Hepatocyte (in vitro differentiated cells): ENCODE measurements at regions not wholly inside any gene's neighbourhood (a gene's known extent, or its start where the extent isn't known, plus 50 kb on each side); places are given as distances from the start of the nearest gene placed in this dataset.
"Not testable (repeated sequence)": the region's sequence is repeated elsewhere in the genome, so short reads cannot be mapped to it uniquely, and the experiment has no call there.

Experiments
- DNase-seq: peaks from one replicate; pipeline ENCODE4 v3.0.0-alpha.2; 2016; ENCODE audit warnings: low spot score
- H2AFZ ChIP-seq: fragments of 200-600 bp; sonication (generic); 2 replicates; pipeline ENCODE4 v1.6.0; 2016; ENCODE audit warnings: antibody characterized with exemption, mild to moderate bottlenecking
- H3K27ac ChIP-seq: fragments of 200-600 bp; sonication (generic); 2 replicates; pipeline ENCODE4 v1.5.1; 2016; ENCODE audit warnings: mild to moderate bottlenecking
- H3K27me3 ChIP-seq: fragments of 200-600 bp; sonication (generic); 2 replicates; pipeline ENCODE4 v1.6.1; 2016
- H3K36me3 ChIP-seq: fragments of 200-600 bp; sonication (generic); replicated peaks from 2 replicates; pipeline ENCODE4 v1.5.1; 2016; ENCODE audit warnings: low read depth; ENCODE audit not compliant: insufficient read depth
- H3K4me1 ChIP-seq: fragments of 200-600 bp; sonication (generic); 2 replicates; pipeline ENCODE4 v1.5.1; 2016; ENCODE audit warnings: mild to moderate bottlenecking, moderate library complexity; ENCODE audit not compliant: insufficient read depth
- H3K4me2 ChIP-seq: fragments of 200-600 bp; sonication (generic); 2 replicates; pipeline ENCODE4 v1.6.0; 2016
- H3K4me3 ChIP-seq: fragments of 200-600 bp; sonication (generic); 2 replicates; pipeline ENCODE4 v1.5.1; 2016; ENCODE audit warnings: mild to moderate bottlenecking
- H3K79me2 ChIP-seq: fragments of 200-600 bp; sonication (generic); 2 replicates; pipeline ENCODE4 v1.6.0; 2017; ENCODE audit warnings: mild to moderate bottlenecking
- H3K9me2 ChIP-seq: fragments of 200-600 bp; sonication (generic); replicated peaks from 2 replicates; pipeline ENCODE4 v1.6.0; 2017; ENCODE audit warnings: mild to moderate bottlenecking; ENCODE audit not compliant: insufficient read depth
- H3K9me3 ChIP-seq: fragments of 200-600 bp; sonication (generic); 2 replicates; pipeline ENCODE4 v1.5.1; 2016; ENCODE audit warnings: low read depth, mild to moderate bottlenecking
- H4K20me1 ChIP-seq: fragments of 200-600 bp; sonication (generic); 2 replicates; pipeline ENCODE4 v1.6.0; 2016; ENCODE audit warnings: mild to moderate bottlenecking; ENCODE audit not compliant: insufficient read depth, poor library complexity, severe bottlenecking
- EZH2 ChIP-seq: fragments of 200-600 bp; sonication (generic); IDR thresholded peaks from 2 replicates; pipeline ENCODE4 v1.6.1; 2016; ENCODE audit warnings: antibody characterized with exemption, mild to moderate bottlenecking, borderline replicate concordance
- EZH2phosphoT487 ChIP-seq: fragments of 200-600 bp; sonication (generic); IDR thresholded peaks from one replicate; pipeline ENCODE4 v1.6.1; 2018; ENCODE audit warnings: antibody characterized with exemption, mild to moderate bottlenecking, low read depth, moderate library complexity; ENCODE audit not compliant: unreplicated experiment, severe bottlenecking
- WGBS: methylation state at CpG from one replicate; pipeline ENCODE4 v1.1.6; 2016; ENCODE audit warnings: low lambda C conversion rate; ENCODE audit errors: missing lambda C conversion rate; 5-methylcytosine and 5-hydroxymethylcytosine counted together
- TF ChIP-seq, protein P1 (sequence below): fragments of 200-600 bp; sonication (generic); IDR thresholded peaks from 2 replicates; pipeline ENCODE4 v1.5.1; 2016; ENCODE audit warnings: antibody characterized with exemption, mild to moderate bottlenecking; ENCODE audit not compliant: poor library complexity

DNA sequence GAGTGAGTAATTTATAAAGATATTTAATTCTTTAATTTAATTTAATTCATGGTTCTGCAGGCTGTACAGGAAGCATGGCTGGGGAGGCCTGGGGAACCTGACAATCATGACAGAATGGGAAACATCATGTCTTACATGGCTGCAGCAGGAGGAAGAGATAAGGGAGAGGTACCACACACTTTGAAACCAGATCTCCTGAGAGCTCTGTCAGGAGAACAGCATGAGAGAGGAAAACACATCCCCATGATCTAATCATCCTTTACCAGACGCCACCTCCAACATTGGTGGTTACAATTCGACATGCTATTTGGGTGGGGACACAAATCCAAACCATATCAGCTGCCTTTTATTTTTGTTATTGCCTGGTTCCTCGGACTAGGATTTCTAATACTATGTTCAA lies 928.6 kb downstream of the TMEM121 start:
- no peaks in the 10 kb centered on the region for H3K27me3 ChIP-seq
- H3K27ac ChIP-seq = no peak overlapping the region
- H3K9me3 ChIP-seq = no peaks in the 10 kb centered on the region
- no peaks in the 10 kb centered on the region for H3K36me3 ChIP-seq
- 47% methylated on average over 3 of the region's 3 CpGs for WGBS
- H3K9me2 ChIP-seq = no peaks in the 10 kb centered on the region
- no peak overlapping the region for H3K4me3 ChIP-seq
- TF ChIP-seq, protein P1, sequence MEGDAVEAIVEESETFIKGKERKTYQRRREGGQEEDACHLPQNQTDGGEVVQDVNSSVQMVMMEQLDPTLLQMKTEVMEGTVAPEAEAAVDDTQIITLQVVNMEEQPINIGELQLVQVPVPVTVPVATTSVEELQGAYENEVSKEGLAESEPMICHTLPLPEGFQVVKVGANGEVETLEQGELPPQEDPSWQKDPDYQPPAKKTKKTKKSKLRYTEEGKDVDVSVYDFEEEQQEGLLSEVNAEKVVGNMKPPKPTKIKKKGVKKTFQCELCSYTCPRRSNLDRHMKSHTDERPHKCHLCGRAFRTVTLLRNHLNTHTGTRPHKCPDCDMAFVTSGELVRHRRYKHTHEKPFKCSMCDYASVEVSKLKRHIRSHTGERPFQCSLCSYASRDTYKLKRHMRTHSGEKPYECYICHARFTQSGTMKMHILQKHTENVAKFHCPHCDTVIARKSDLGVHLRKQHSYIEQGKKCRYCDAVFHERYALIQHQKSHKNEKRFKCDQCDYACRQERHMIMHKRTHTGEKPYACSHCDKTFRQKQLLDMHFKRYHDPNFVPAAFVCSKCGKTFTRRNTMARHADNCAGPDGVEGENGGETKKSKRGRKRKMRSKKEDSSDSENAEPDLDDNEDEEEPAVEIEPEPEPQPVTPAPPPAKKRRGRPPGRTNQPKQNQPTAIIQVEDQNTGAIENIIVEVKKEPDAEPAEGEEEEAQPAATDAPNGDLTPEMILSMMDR = no peak
- TF ChIP-seq EZH2 = no peak
- no peak for TF ChIP-seq EZH2phosphoT487
- no peaks in the 10 kb centered on the region for H3K79me2 ChIP-seq
- H3K4me1 ChIP-seq = no peaks in the 10 kb centered on the region
- no peak overlapping the region for H2AFZ ChIP-seq
- no peak for DNase-seq
- no peak overlapping the region for H3K4me2 ChIP-seq
- H4K20me1 ChIP-seq = no peaks in the 10 kb centered on the region

DNA sequence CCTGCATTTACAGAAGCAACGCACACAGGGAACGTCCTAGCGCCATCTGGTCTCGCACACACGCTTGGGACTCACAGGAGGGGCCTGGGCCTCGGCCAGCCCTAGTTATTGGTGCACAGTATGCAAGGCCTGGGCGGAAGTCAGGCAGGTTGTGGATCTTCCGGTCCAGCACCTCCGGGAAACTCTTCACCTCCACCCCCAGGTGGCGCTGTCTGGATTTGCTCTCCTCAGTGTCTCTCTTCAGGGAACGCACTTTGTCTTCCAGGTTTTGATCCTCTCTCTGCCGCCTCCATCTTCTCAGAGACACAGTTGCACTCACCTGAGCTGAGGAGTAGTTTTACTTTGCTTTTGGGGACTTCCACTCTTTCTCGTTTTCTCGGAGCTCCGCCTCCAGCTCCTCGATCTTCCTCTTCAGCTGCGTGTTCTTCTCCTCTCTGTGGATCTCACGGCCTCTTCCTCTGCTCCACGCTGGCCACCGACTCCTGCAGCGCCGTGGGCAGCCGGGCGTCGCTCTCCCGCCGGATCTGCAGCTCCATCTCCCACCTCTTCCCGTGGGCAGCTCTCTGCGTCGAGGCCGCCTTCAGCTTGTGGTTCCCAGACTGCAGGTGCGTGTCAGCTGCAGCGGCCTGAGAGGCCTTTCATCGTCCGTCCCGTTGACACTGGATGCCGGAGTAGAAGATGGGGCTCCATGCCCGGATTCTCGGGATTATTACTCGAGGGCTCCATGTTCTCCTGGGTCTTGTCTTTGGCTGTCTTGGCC lies 933.8 kb downstream of the TMEM121 start:
- Histone ChIP-seq H2AFZ (no peak overlapping the region), H3K9me3 (no peaks in the 10 kb centered on the region), H3K4me2 (no peak overlapping the region), H3K9me2 (no peaks in the 10 kb centered on the region), H3K4me1 (no peaks in the 10 kb centered on the region), H3K36me3 (no peaks in the 10 kb centered on the region), H3K79me2 (no peaks in the 10 kb centered on the region), H3K27me3 (no peaks in the 10 kb centered on the region), H3K4me3 (no peak overlapping the region), H4K20me1 (no peaks in the 10 kb centered on the region), H3K27ac (no peak overlapping the region)
- DNase-seq = no peak
- 89% methylated on average over 39 of the region's 40 CpGs for WGBS
- TF ChIP-seq EZH2 (no peak), EZH2phosphoT487 (no peak)
- TF ChIP-seq, protein P1 = no peak

DNA sequence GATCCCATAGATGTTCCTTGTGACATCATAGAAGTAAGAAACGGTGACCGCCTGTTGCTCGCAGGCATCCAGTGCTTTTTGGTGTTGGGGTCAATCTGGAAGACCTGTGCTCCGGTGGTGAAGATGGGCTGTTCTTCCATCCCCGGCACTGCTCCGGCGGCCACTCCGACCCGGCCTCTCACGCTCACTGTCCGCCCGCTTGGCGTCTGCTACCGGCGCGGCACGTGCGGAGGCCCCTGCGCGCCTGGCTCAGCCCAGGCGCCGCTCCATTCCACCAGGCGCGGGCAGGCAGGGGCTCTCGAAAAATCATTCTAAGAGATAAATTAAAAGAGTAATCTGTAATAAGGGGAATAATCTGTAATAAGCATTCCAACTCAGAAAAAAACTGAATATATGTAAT lies 934.5 kb downstream of the TMEM121 start:
- Histone ChIP-seq H3K4me1 (no peaks in the 10 kb centered on the region), H3K9me3 (no peaks in the 10 kb centered on the region), H3K27ac (no peak overlapping the region), H3K27me3 (no peaks in the 10 kb centered on the region), H3K4me2 (no peak overlapping the region), H3K9me2 (no peaks in the 10 kb centered on the region), H3K4me3 (no peak overlapping the region), H3K36me3 (no peaks in the 10 kb centered on the region), H3K79me2 (no peaks in the 10 kb centered on the region), H2AFZ (no peak overlapping the region), H4K20me1 (no peaks in the 10 kb centered on the region)
- WGBS = 95% methylated on average over 25 of the region's 25 CpGs
- TF ChIP-seq, protein P1 = no peak
- TF ChIP-seq EZH2phosphoT487 (no peak), EZH2 (no peak)
- no peak for DNase-seq

DNA sequence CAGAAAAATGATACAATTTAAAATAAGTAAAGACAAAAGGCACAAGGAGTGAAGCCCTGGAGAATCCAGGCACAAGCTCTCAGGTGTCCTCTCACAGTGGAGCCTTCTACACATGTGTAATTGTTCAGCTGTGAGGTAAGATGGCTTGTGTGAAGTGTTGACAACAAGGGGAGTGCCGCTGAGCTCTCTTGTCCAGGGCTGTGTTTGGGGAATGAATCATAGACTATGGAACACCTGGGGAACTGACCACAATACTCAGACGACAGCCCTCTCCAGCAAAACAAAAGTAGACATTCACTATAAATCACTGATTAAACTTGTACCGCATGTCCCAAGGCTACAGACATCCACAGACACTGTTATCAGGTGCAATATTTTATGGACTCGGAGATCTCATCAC lies 940.1 kb downstream of the TMEM121 start:
- H3K27me3 ChIP-seq, H4K20me1 ChIP-seq, H3K36me3 ChIP-seq, H3K4me2 ChIP-seq, H2AFZ ChIP-seq, H3K4me1 ChIP-seq, H3K4me3 ChIP-seq, DNase-seq, H3K9me3 ChIP-seq, H3K9me2 ChIP-seq, H3K79me2 ChIP-seq, H3K27ac ChIP-seq: not testable (repeated sequence)
- WGBS = 51% methylated on average over 4 of the region's 4 CpGs

DNA sequence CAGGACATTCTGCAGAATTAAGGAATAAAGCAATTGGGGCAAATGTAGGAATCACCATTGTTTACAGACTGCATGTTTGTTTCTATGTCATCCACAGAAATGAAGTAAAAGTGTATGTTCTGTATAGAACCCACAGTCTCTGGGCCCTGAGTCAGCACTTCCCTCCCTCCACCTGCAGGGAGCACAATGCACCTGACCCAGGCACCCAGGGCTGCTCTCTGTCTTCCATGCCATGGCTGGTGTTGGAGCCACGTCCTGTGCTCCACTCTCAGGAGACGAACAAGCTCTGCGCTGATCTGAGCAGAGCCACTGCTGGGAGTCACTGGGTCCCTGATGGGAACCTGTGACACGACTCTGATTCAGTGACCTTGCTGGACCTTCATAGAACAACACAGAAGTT lies 942.5 kb downstream of the TMEM121 start:
- H3K4me1 ChIP-seq, H2AFZ ChIP-seq, H3K4me2 ChIP-seq, H3K27ac ChIP-seq, H3K27me3 ChIP-seq, H3K36me3 ChIP-seq, DNase-seq, H3K4me3 ChIP-seq, H3K79me2 ChIP-seq, H3K9me2 ChIP-seq, H3K9me3 ChIP-seq, H4K20me1 ChIP-seq: not testable (repeated sequence)
- 59% methylated on average over 4 of the region's 4 CpGs for WGBS

DNA sequence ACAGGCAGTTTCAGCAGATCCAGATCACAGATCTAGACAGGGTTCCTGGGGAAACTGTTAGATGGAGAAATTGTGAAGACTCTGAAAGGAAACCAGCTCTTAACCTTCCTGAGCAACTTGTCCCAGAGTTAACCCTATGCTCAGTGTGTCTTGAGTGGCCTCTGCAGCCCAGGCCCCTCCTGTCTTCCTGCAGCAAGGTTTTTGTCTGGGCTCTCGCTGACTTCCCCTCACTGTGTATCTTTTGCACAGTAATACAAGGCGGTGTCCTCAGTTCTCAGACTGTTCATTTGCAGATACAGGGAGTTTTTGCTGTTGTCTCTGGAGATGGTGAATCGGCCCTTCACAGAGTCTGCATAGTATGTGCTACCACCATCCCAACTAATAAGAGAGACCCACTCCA lies 943.6 kb downstream of the TMEM121 start:
- not testable (repeated sequence) for H4K20me1 ChIP-seq, H3K9me2 ChIP-seq, H2AFZ ChIP-seq, H3K9me3 ChIP-seq, H3K27me3 ChIP-seq, H3K4me1 ChIP-seq, DNase-seq, H3K4me2 ChIP-seq, H3K79me2 ChIP-seq, H3K4me3 ChIP-seq, H3K36me3 ChIP-seq, H3K27ac ChIP-seq
- 57% methylated on average over 3 of the region's 3 CpGs for WGBS
